ENCODE measurements at regions not wholly inside any gene's neighbourhood (a gene's known extent, or its start where the extent isn't known, plus 50 kb on each side); places are given as distances from the start of the nearest gene placed in this dataset.
A peak's percentile ranks its signal among the peaks of the same experiment; 100 is the strongest.

DNA sequence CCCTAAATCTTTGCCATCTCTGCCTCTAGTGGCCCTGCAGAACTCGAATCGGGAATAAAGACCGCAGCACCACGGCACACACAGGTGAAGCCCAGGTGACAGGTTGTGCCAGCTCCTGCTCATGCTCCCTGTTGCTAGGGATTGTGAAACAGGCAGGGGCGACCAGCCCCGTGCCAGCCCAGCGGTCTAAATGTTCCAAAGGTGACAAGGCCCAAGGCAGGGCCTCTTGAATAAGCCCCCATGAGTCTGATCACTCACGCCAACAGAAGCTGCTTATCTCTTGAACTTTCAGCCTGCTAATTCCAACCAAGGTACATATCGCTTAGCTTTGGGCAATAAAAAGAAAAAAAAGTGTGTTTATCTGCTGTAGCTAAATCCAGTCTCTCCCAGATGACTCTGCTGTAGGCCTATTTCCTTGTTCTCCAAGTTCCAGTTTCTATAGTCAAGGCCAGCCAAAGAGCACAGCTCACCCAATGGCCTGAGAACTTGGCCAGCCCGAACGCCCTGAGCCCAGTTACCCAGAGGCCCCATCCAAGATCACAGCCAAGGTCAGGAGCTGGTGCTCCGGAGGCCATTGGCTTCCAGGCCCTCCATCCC, 191.1 kb upstream of the GPR12 start:
- Mint-ChIP-seq H3K4me3 (no peak overlapping the region), H3K27me3 (ENCODE audit: low read depth) (peaks cover 11% of the 10 kb centered on the region), H3K27ac (no peak overlapping the region), H3K36me3 (ENCODE audit: insufficient read depth in 2 of 2) (no peaks in the 10 kb centered on the region), H3K4me1 (ENCODE audit: low read depth) (no peaks in the 10 kb centered on the region), H3K9me3 (no peaks in the 10 kb centered on the region)
- no peak for DNase-seq
- ATAC-seq (replicated peaks in 1 of 2), result no peak

DNA sequence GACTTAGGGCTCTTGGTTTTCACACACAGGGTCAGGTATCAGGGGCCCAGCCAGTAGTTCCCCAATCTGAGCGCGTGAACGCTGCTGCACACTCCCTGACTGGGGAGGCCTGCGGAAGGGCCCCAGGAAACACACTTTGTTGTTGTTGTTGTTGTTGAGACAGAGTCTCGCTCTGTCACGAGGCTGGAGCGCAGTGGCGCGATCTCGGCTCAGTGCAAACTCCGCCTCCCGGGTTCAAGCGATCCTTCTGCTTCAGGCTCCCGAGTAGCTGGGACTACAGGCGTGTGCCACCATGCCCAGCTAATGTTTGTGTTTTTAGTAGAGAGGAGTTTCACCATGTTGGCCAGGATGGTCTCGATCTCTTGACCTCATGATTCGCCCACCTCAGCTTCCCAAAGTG, 190.4 kb upstream of the GPR12 start:
- DNase-seq (no peak), ATAC-seq (replicated peaks in 1 of 2) (no peak)
- Mint-ChIP-seq H3K9me3 (no peaks in the 10 kb centered on the region), H3K36me3 (ENCODE audit: insufficient read depth in 2 of 2) (no peaks in the 10 kb centered on the region), H3K27ac (no peak overlapping the region), H3K4me3 (no peak overlapping the region), H3K27me3 (ENCODE audit: low read depth) (peaks cover 9% of the 10 kb centered on the region), H3K4me1 (ENCODE audit: low read depth) (no peaks in the 10 kb centered on the region)

- Mint-ChIP-seq H3K27ac (no peak overlapping the region), H3K4me1 (ENCODE audit: low read depth) (no peaks in the 10 kb centered on the region), H3K9me3 (no peaks in the 10 kb centered on the region), H3K4me3 (no peak overlapping the region), H3K27me3 (ENCODE audit: low read depth) (peaks cover 9% of the 10 kb centered on the region), H3K36me3 (ENCODE audit: insufficient read depth in 2 of 2) (no peaks in the 10 kb centered on the region)
- ATAC-seq (replicated peaks in 1 of 2) (no peak), DNase-seq (no peak)
These were observed 190.0 kb upstream of the GPR12 start for GRCh38 chr13:26950546-26950945.

- Mint-ChIP-seq H3K4me1 (ENCODE audit: low read depth) (no peaks in the 10 kb centered on the region), H3K9me3 (no peaks in the 10 kb centered on the region), H3K4me3 (no peak overlapping the region), H3K27ac (no peak overlapping the region), H3K27me3 (ENCODE audit: low read depth) (peaks cover 5% of the 10 kb centered on the region), H3K36me3 (ENCODE audit: insufficient read depth in 2 of 2) (no peaks in the 10 kb centered on the region)
- no peak for DNase-seq
- ATAC-seq (replicated peaks in 1 of 2), result no peak
These were observed 189.3 kb upstream of the GPR12 start for GRCh38 chr13:26949701-26950502.

DNA sequence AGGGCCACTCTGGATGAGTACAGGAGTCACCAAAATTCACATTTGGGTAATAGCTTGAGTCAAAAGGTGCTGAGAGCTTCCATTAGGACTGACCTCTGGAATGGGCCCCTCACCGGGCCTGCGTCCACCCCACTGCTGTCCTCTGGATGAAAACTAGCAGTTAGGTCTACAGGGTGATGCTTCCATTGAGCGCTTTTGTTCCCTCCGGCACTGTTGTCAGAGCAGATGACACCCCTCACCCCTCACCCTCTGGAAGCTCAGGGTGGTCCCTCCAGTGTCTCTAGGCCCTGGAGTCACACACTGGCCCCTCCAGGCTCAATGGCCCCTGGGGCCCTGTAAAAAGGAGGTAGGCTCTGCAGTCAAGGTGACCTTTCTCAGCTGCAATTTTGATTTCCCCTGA, 187.8 kb upstream of the GPR12 start:
- no peaks in the 10 kb centered on the region for H3K4me1 Mint-ChIP-seq (ENCODE audit: low read depth)
- H3K27ac Mint-ChIP-seq, result no peak overlapping the region
- H3K9me3 Mint-ChIP-seq, result no peaks in the 10 kb centered on the region
- no peak overlapping the region for H3K4me3 Mint-ChIP-seq
- H3K36me3 Mint-ChIP-seq (ENCODE audit: insufficient read depth in 2 of 2), result no peaks in the 10 kb centered on the region
- no peaks in the 10 kb centered on the region for H3K27me3 Mint-ChIP-seq (ENCODE audit: low read depth)
- no peak for DNase-seq
- ATAC-seq (replicated peaks in 1 of 2), result no peak

DNA sequence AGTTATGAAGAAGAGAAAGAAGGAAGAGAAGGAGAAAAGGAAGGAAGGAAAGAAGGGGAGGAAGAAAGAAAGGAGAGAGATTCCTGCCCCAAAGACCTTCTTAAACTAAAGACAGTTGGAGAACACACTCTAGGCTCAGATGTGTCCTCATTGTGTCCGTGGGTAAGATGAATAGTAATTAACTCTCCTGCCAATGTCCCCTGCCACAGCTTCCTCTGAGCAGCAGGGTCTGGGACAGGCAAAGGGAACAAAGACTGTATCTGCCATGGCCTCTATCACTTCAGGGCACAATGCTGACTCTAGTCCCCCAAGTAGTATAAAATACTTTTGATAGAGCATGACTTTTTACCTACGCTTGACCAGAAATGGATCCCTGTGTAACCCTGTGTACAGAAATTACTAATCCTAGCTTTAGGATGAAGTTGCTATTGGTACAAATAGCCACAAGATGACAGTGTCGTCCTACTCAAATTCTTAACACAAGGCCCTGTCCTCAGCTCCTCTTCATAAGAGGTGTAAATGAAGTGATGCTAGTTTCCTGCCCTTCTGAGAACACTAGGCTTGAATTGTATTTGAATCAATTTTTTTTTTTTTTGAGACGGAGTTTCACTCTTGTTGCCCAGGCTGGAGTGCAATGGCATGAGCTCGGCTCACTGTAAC, 186.2 kb upstream of the GPR12 start:
- ATAC-seq (replicated peaks in 1 of 2), result peak; percentile 72 to 76
- no peak overlapping the region for H3K27ac Mint-ChIP-seq
- DNase-seq, result no peak
- H3K4me3 Mint-ChIP-seq, result no peak overlapping the region
- peaks cover 7% of the 10 kb centered on the region for H3K27me3 Mint-ChIP-seq (ENCODE audit: low read depth)
- H3K9me3 Mint-ChIP-seq, result no peaks in the 10 kb centered on the region
- H3K4me1 Mint-ChIP-seq (ENCODE audit: low read depth), result peaks cover 1% of the 10 kb centered on the region
- no peaks in the 10 kb centered on the region for H3K36me3 Mint-ChIP-seq (ENCODE audit: insufficient read depth in 2 of 2)

- no peak overlapping the region for H3K27ac Mint-ChIP-seq
- DNase-seq (no peak), ATAC-seq (replicated peaks in 1 of 2) (no peak)
- no peaks in the 10 kb centered on the region for H3K9me3 Mint-ChIP-seq
- H3K4me3 Mint-ChIP-seq, result no peak overlapping the region
- peaks cover 8% of the 10 kb centered on the region for H3K4me1 Mint-ChIP-seq (ENCODE audit: low read depth)
- H3K27me3 Mint-ChIP-seq (ENCODE audit: low read depth), result peaks cover 13% of the 10 kb centered on the region
- no peaks in the 10 kb centered on the region for H3K36me3 Mint-ChIP-seq (ENCODE audit: insufficient read depth in 2 of 2)
These were observed 183.2 kb upstream of the GPR12 start for GRCh38 chr13:26943748-26944147.

- no peaks in the 10 kb centered on the region for H3K36me3 Mint-ChIP-seq (ENCODE audit: insufficient read depth in 2 of 2)
- DNase-seq (no peak), ATAC-seq (replicated peaks in 1 of 2) (no peak)
- H3K4me1 Mint-ChIP-seq (ENCODE audit: low read depth), result peaks cover 8% of the 10 kb centered on the region
- peaks cover 13% of the 10 kb centered on the region for H3K27me3 Mint-ChIP-seq (ENCODE audit: low read depth)
- no peak overlapping the region for H3K4me3 Mint-ChIP-seq
- H3K27ac Mint-ChIP-seq, result no peak overlapping the region
- no peaks in the 10 kb centered on the region for H3K9me3 Mint-ChIP-seq
These were observed 181.6 kb upstream of the GPR12 start for GRCh38 chr13:26942184-26942583.

GRCh38 chr13:26941345-26942174, 181.0 kb upstream of the GPR12 start:
- no peak overlapping the region for H3K4me3 Mint-ChIP-seq
- peaks cover 8% of the 10 kb centered on the region for H3K4me1 Mint-ChIP-seq (ENCODE audit: low read depth)
- peak; percentile 5 to 19 for DNase-seq
- H3K27me3 Mint-ChIP-seq (ENCODE audit: low read depth), result peaks cover 13% of the 10 kb centered on the region
- peak; percentile 99 to 100 for ATAC-seq (replicated peaks in 1 of 2)
- no peaks in the 10 kb centered on the region for H3K9me3 Mint-ChIP-seq
- no peak overlapping the region for H3K27ac Mint-ChIP-seq
- no peaks in the 10 kb centered on the region for H3K36me3 Mint-ChIP-seq (ENCODE audit: insufficient read depth in 2 of 2)

- H3K27ac Mint-ChIP-seq, result no peak overlapping the region
- H3K4me3 Mint-ChIP-seq, result no peak overlapping the region
- peaks cover 3% of the 10 kb centered on the region for H3K4me1 Mint-ChIP-seq (ENCODE audit: low read depth)
- no peaks in the 10 kb centered on the region for H3K27me3 Mint-ChIP-seq (ENCODE audit: low read depth)
- ATAC-seq (replicated peaks in 1 of 2), result no peak
- H3K9me3 Mint-ChIP-seq, result no peaks in the 10 kb centered on the region
- DNase-seq, result no peak
- H3K36me3 Mint-ChIP-seq (ENCODE audit: insufficient read depth in 2 of 2), result no peaks in the 10 kb centered on the region
These were observed 173.5 kb upstream of the GPR12 start for GRCh38 chr13:26934096-26934495.

DNA sequence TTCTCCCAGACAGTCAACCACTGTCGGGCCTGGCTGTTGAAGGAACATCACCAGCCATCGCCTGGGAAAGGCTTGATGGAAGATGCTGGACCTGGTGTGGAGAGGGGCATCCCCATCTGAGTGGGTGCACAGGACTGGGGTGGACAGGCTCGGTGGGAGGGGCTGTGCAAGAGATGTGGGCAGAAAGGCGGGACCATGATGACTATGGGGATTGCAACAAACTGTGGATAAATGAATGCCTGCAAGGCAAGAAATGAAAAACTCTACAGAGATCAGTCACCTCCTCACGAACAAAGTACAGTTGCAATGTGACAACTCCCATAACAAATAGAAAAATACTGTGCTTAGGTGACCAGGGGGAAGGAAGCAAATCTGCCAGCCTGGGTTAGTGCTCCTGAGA, 171.9 kb upstream of the GPR12 start:
- Mint-ChIP-seq H3K4me3 (no peak overlapping the region), H3K36me3 (ENCODE audit: insufficient read depth in 2 of 2) (no peaks in the 10 kb centered on the region), H3K9me3 (no peaks in the 10 kb centered on the region), H3K4me1 (ENCODE audit: low read depth) (peaks cover 3% of the 10 kb centered on the region), H3K27me3 (ENCODE audit: low read depth) (no peaks in the 10 kb centered on the region), H3K27ac (no peak overlapping the region)
- DNase-seq (no peak), ATAC-seq (replicated peaks in 1 of 2) (no peak)

GRCh38 chr13:26929971-26930730, 169.6 kb upstream of the GPR12 start:
- Mint-ChIP-seq H3K9me3 (no peaks in the 10 kb centered on the region), H3K36me3 (ENCODE audit: insufficient read depth in 2 of 2) (no peaks in the 10 kb centered on the region), H3K4me3 (no peak overlapping the region), H3K4me1 (ENCODE audit: low read depth) (peaks cover 3% of the 10 kb centered on the region), H3K27ac (no peak overlapping the region), H3K27me3 (ENCODE audit: low read depth) (peaks cover 4% of the 10 kb centered on the region)
- DNase-seq (peak; percentile 68 to 78), ATAC-seq (replicated peaks in 1 of 2) (peak; percentile 51 to 57)

Data from activated T-cell treated with anti-CD3 and anti-CD28 coated beads, Interleukin-2, amount 50 U/mL, for 72 hours (primary cell).